HG03342 (cell line): ENCODE measurements at regions not wholly inside any gene's neighbourhood (a gene's known extent, or its start where the extent isn't known, plus 50 kb on each side); places are given as distances from the start of the nearest gene placed in this dataset.
"Not testable (repeated sequence)": the region's sequence is repeated elsewhere in the genome, so short reads cannot be mapped to it uniquely, and the experiment has no call there.

Source experiments
- ATAC-seq: cut with Tn5 transposase; IDR thresholded peaks from one replicate; pipeline ENCODE4 v1.9.1; 2021; ENCODE audit warnings: mild to moderate bottlenecking, moderate library complexity; ENCODE audit not compliant: unreplicated experiment

GRCh38 chr15:39400821-39401550 lies 179.9 kb upstream of the THBS1 start:
- no peak for ATAC-seq

GRCh38 chr15:39403640-39404117 lies 177.2 kb upstream of the THBS1 start:
- no peak for ATAC-seq

GRCh38 chr15:39404767-39405181 lies 176.1 kb upstream of the THBS1 start:
- ATAC-seq = no peak

GRCh38 chr15:39406485-39406884 lies 174.4 kb upstream of the THBS1 start:
- peak; percentile 76 for ATAC-seq

GRCh38 chr15:39407116-39407515 lies 173.8 kb upstream of the THBS1 start:
- no peak for ATAC-seq

- no peak for ATAC-seq
Observed at GRCh38 chr15:39409876-39410530, 170.9 kb upstream of the THBS1 start.

DNA sequence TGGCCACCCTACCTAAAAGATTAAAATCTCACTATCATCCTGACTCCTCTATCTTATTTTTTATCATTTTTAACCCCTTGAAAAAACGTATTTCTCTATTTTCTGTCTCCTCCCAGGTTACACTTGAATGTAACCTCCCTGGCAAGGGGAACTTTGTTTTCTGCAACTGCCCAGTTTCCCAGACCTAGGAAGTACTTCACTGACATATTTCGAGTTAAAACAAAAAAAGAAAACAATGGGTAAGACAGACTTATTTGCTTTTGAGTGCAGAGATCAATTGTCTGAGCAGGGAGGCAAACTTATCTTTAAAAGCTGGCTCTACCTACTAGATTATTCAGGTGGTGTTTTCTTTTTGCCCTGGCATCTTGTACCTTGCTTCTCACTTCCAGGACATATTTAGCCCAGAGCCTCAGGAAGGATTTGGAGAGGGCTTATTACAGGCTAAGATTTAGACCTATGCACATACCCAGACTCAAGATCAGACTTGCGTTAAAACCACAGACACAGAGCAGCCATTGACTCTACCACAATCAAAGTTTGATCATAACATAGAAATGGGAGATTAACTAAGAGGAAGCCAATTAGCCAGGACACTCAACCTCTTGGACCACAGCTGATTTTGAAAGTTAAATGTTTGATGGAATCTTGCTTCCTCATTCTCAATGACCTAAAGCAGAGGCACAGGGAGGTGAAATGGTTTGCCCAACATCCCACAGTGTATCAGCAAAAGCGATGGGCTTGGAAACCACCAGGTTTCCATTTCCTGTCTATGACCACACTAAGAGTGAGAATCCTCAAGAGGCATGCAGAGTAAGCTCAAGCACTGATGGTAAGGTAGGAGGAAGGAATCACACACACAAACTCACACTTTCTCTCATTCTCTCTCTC lies 169.5 kb upstream of the THBS1 start:
- peak; percentile 94 for ATAC-seq

GRCh38 chr15:39413558-39413957 lies 167.3 kb upstream of the THBS1 start:
- peak; percentile 54 for ATAC-seq

GRCh38 chr15:39414201-39414600 lies 166.7 kb upstream of the THBS1 start:
- no peak for ATAC-seq

- no peak for ATAC-seq
Observed at GRCh38 chr15:39415634-39416033, 165.2 kb upstream of the THBS1 start.

- no peak for ATAC-seq
Observed at GRCh38 chr15:39416258-39416657, 164.6 kb upstream of the THBS1 start.

DNA sequence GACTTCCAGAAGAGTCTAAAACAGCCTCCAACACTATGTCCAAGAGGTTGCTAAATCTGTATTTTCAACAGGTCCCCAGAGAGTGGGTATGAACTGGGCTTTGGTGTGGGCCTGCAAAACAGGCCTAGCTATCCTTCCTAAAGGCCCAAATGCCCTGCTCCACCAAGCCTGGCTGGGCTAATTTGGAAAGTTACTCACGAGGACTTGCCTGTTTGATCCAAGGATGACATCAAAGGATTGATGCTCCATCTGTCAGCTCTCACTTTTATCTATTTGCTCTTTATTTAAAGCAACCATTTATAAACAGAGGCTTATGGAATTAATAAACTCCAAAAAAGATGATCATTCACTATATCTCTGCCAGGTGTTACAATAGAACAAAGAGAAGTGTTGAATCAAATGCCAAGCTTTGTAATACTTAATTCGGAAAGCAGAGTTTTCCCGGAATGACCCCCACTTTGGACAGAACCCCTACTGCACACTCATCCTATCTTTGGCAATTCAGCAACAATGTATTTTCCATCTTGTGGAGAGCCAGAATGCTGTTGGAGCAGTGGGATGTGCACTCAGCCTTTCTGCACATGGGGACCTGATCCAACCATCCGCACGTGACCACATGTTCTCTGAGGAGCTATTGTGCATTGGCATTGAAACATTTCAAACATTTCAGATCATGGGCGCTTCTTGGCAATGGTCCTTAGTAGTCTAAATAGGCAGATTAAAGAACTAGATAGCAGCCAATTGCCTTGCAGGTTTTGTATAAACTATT lies 163.3 kb upstream of the THBS1 start:
- no peak for ATAC-seq

DNA sequence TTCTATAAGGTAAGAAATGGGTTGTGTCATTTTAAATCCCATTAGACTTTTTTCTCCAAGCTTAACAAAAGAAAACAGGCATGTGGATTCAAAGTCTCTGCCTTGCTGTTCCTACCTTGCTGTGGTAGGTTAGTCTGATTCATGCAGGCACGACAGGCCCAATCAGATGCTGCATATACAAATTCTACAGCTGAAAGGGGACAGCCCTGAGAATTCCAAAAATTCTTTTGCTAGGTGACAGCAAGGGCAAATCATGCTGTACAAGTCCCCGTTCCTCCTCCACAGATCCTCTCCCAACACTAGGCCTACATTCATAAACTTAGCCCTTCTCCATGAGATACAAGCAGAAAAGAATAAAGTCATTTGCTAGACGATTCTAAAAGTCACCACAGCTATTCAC lies 161.2 kb upstream of the THBS1 start:
- ATAC-seq = no peak

DNA sequence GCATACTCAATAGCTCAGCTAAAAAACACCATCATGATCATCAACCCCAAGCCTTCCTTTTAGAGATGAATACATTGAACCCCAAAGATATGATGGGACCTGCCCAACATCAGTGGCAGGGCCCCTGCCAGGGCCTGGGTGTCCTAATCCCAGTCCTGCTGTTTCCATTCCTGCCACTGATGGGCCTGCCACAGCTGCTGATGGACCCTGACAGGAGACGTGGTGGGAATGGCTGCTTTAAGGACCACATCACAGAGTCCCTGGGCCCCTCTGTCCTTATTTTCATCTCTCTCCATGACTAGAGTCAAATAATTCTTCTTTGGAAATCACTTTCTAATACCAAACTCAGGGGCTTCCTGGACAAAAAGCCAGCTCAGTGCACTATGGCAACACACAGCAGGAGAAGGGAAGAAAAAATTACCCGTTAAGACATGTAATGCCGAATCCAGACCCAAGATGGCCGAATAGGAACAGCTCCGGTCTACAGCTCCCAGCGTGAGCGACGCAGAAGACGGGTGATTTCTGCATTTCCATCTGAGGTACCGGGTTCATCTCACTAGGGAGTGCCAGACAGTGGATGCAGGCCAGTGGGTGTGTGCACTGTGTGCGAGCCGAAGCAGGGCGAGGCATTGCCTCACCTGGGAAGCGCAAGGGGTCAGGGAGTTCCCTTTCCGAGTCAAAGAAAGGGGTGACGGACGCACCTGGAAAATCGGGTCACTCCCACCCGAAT lies 160.6 kb upstream of the THBS1 start:
- not testable (repeated sequence) for ATAC-seq

DNA sequence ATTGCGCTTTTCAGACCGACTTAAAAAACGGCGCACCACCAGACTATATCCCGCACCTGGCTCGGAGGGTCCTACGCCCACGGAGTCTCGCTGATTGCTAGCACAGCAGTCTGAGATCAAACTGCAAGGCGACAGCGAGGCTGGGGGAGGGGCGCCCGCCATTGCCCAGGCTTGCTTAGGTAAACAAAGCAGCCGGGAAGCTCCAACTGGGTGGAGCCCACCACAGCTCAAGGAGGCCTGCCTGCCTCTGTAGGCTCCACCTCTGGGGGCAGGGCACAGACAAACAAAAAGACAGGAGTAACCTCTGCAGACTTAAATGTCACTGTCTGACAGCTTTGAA lies 160.1 kb upstream of the THBS1 start:
- ATAC-seq = not testable (repeated sequence)

DNA sequence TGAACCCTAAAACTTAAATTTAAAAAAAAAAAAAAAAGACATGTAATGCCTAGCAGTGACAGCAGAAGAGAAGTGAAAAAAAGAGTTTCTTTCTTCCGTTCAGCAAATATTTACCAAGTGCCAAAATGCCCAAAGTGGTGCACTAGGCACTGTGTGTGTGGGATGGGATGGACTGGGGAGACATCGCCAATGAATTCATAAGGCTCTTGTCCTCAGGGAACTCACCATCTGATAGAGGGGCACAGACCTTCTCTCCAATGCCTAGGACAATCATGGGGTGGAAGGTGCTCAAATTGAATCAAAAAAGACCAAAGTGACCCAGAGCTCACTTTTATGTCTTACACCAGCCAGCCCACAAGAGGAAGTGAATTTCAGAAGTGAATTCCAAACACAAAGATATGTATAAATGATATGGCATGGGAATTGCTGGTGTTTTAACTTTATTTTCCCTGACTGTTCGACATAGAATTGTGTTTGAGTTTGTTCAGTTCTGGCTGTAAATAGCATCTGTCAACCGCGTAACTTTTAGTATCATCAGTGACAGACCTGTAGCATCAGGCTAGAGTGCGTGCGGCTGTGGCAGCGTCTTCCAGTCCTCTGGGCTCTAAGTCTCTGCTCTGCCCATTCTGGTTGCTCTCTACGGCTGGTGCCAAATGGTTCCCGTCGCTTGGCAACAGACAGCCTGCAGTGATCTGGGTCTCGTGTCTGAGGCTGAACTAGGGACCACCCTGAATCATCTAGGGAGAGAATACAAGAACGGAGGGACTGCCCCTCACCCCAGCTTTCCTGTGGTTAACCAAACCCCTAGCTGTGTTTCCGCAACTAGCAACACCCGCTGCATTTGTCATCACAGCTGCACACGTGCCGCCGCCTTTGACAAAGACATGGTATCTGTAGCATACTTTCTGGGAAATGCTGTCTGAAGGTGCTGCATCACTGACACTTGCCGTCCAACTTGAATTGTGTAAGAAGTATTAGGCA lies 154.0 kb upstream of the THBS1 start:
- peak; percentile 78 for ATAC-seq

DNA sequence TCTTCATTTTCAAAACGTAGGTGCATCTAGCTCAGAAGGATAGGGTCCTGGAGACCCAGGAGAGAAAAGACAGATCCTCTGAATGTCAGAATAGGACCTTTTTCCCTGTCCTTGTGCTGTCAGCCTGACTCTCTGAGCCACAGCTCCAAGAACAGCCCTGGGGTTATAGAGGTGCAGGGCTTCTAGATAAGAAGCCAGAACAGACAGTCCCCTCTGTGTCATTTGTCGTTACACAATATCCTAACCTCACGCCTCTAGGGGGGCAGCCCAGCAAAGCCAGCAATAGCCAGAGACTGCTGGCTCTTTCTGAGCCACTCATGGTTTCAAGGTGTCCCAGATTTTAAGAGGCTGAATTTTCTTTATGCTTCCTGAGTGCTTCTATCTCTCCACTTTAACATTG lies 153.2 kb upstream of the THBS1 start:
- no peak for ATAC-seq

GRCh38 chr15:39429898-39430357 lies 151.0 kb upstream of the THBS1 start:
- ATAC-seq = peak; percentile 37

GRCh38 chr15:39430389-39430788 lies 150.5 kb upstream of the THBS1 start:
- no peak for ATAC-seq
